Kidney epithelial cell (primary cell): ENCODE measurements at regions not wholly inside any gene's neighbourhood (a gene's known extent, or its start where the extent isn't known, plus 50 kb on each side); places are given as distances from the start of the nearest gene placed in this dataset.
A peak's percentile ranks its signal among the peaks of the same experiment; 100 is the strongest.

ENCODE experiments used
- DNase-seq: peaks from one replicate; pipeline ENCODE4 v3.0.0-alpha.2; 2010; ENCODE audit warnings: low read depth
- H3K27me3 ChIP-seq: 2 replicates; pipeline ENCODE4 v1.6.0; 2011; ENCODE audit warnings: low read length; ENCODE audit not compliant: control insufficient read depth, insufficient read depth
- H3K36me3 ChIP-seq: 2 replicates; pipeline ENCODE4 v1.5.1; 2011; ENCODE audit warnings: low read length; ENCODE audit not compliant: control insufficient read depth, insufficient read depth
- H3K4me3 ChIP-seq: 2 replicates; pipeline ENCODE4 v1.5.1; 2011; ENCODE audit warnings: low read depth, mild to moderate bottlenecking, control low read depth, low read length
- CTCF ChIP-seq: IDR thresholded peaks from 2 replicates; pipeline ENCODE4 v1.5.1; 2011; ENCODE audit warnings: mild to moderate bottlenecking, moderate library complexity, low read length, control low read depth, inconsistent platforms; ENCODE audit not compliant: insufficient read depth, poor library complexity, severe bottlenecking

GRCh38 chr19:31648347-31648746 lies 299.1 kb upstream of the TSHZ3 start:
- TF ChIP-seq CTCF = no peak
- DNase-seq = peak; percentile 23
- Histone ChIP-seq H3K4me3 (no peak overlapping the region), H3K36me3 (no peaks in the 10 kb centered on the region), H3K27me3 (no peaks in the 10 kb centered on the region)

GRCh38 chr19:31656507-31656906 lies 307.3 kb upstream of the TSHZ3 start:
- no peaks in the 10 kb centered on the region for H3K27me3 ChIP-seq
- no peak overlapping the region for H3K4me3 ChIP-seq
- TF ChIP-seq CTCF = no peak
- no peaks in the 10 kb centered on the region for H3K36me3 ChIP-seq
- no peak for DNase-seq

GRCh38 chr19:31658993-31659896 lies 310.0 kb upstream of the TSHZ3 start:
- no peaks in the 10 kb centered on the region for H3K27me3 ChIP-seq
- DNase-seq = no peak
- no peak overlapping the region for H3K4me3 ChIP-seq
- TF ChIP-seq CTCF = no peak
- no peaks in the 10 kb centered on the region for H3K36me3 ChIP-seq

- TF ChIP-seq CTCF = no peak
- Histone ChIP-seq H3K4me3 (no peak overlapping the region), H3K27me3 (no peaks in the 10 kb centered on the region), H3K36me3 (no peaks in the 10 kb centered on the region)
- no peak for DNase-seq
Measured at GRCh38 chr19:31659897-31660210, 310.6 kb upstream of the TSHZ3 start.

GRCh38 chr19:31664096-31664495 lies 314.9 kb upstream of the TSHZ3 start:
- Histone ChIP-seq H3K27me3 (no peaks in the 10 kb centered on the region), H3K4me3 (no peak overlapping the region), H3K36me3 (no peaks in the 10 kb centered on the region)
- TF ChIP-seq CTCF = no peak
- DNase-seq = no peak

- no peaks in the 10 kb centered on the region for H3K36me3 ChIP-seq
- no peak for DNase-seq
- no peaks in the 10 kb centered on the region for H3K27me3 ChIP-seq
- no peak overlapping the region for H3K4me3 ChIP-seq
- TF ChIP-seq CTCF = no peak
Measured at GRCh38 chr19:31664997-31665396, 315.8 kb upstream of the TSHZ3 start.
